Hepatic stellate cell (primary cell): ENCODE measurements at regions not wholly inside any gene's neighbourhood (a gene's known extent, or its start where the extent isn't known, plus 50 kb on each side); places are given as distances from the start of the nearest gene placed in this dataset.

Experiments
- DNase-seq: peaks from one replicate; pipeline ENCODE4 v3.0.0; 2011; ENCODE audit warnings: low spot score

DNA sequence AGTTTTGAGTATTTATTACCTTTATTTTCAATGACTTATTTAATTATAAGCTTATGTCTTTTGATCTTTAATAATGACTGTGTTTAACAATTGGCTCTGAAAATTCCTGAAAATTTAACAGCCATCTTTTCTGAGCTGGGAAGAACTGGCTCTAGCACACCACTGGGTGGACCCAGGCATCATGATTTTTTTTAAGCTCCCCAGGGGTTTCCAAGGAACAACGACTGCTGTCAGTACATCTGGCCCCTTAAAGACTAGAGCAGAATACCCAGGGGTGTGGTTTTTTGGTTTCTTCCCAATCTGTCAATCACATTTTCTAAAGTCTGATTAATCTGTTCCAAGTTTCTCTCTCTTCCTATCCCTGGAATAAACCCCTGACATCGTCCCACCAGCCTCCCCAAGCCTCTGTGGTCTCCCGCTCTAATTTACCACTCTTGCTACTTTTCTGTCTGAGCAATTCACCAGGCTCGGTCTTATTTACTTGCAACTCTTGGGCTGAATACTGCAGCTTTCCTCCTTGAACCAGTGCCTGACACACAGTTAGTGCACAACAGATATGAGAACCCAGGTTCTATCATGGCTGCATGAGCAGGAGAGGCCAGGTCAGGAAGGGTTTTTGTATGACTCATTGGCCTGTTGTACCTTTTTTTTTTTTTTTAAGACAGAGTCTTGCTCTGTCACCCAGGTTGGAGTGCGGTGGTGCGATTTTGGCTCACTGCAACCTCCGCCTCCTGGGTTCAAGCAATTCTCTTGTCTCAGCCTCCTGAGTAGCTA is 321.9 kb downstream of the ZSWIM6 start:
- no peak for DNase-seq

DNA sequence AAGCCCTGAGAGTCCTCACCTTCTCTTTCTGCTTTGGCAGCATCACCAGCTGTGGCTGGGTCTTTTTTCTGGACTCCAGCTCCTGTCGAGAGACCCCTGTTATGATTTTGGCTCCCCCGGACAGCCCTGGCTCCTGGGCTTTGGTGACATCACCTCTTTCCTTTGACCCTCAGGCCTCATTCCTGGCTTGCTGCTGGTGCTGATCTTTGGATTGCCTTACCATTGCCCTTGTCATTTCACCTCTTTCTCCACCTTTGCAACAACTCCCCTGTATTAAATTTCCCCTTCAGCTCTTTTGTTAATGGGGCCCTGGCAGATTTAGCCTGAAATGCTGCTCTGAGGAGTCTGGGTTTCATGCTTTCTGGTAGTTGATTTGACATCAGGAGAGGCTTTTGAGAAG is 322.8 kb downstream of the ZSWIM6 start:
- no peak for DNase-seq

- DNase-seq = no peak
Observed at GRCh38 chr5:61657010-61657409, 325.0 kb downstream of the ZSWIM6 start.

DNA sequence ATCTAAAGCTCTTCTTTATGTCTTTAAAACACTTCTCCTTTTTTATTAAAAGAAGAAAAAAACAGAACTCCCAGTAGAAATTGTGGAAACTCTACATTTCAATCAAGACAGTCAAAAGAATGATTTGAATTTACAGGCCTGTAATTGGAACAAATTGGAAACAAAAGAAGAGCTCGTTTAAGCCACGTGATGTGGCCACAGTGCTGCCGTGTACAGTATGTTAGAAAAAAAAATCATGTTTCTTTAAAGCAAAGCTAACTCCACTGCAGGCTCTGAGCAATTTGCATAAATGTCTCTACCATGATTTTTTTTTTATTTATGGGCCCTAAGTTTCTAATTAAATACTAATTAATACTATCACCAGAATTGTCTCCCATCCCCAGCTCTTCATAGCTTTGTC is 325.6 kb downstream of the ZSWIM6 start:
- no peak for DNase-seq

GRCh38 chr5:61658592-61659008 is 326.5 kb downstream of the ZSWIM6 start:
- peak; percentile 57 for DNase-seq

DNA sequence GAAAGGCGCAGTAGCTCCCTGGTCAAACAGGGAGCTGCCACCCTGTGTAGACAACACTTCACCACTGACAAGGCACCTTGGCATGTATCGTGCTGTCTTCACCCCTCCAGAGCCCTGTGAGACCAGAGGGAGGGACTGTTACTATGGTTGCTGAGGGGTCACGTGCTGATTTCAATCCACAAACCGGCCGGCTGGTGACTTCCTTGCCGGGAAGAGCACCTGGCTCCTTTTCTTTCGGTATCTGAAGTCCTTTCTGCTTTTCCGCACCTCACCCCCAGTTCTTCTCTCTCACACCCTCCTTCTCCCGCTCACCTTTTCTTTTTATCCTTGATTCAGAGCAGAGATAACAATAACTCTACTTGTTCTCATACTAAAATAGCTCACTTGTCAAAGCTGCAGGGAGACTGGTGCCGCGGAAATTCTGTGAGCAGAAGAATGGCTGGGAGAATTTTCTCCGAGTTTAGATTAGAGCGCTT is 327.2 kb downstream of the ZSWIM6 start:
- DNase-seq = no peak

DNA sequence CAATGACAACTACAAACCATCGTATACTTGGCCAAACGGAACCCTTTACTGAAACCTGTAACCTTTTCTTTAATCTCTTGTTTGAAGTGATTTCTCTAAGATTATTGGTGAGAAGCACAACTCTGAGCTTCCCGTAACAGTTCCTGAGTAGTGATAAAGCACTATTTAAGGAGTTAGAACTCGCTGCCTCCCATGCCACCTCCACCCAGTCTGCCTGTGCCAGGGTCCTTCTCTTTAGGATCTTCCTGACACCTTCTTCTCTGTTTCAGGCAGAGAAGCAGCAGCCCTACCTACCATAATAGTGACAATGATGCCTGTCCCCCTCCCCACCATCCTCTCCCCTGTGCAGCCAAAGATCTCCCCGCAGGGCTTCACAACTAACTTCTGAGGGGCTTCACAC is 330.6 kb downstream of the ZSWIM6 start:
- no peak for DNase-seq

GRCh38 chr5:61666064-61666621 is 334.1 kb downstream of the ZSWIM6 start:
- DNase-seq = no peak

GRCh38 chr5:61667525-61668218 is 335.6 kb downstream of the ZSWIM6 start:
- DNase-seq = no peak

DNA sequence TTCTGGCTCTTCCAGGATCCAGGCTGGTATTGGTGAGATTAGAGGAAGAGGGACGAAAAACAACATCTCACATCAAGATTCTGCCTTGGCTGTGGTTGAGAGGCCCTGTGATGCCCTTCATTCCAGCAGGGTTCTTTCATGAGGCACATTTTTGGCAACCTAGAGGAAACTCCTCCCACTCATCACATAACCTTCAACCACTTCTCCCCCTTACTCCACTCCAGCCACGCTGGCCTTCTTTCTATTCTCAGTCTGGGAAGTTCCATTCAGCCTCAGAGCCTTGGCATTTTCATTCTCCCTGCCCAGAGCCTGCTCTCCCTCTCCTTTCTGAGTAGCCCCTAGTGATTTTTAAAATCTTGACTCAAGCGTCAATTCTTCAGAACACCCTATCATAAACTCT is 337.5 kb downstream of the ZSWIM6 start:
- no peak for DNase-seq

- no peak for DNase-seq
Observed at GRCh38 chr5:61670941-61671340, 338.9 kb downstream of the ZSWIM6 start.

- DNase-seq = no peak
Observed at GRCh38 chr5:61673007-61673735, 341.1 kb downstream of the ZSWIM6 start.

- DNase-seq = no peak
Observed at GRCh38 chr5:61674378-61674777, 342.3 kb downstream of the ZSWIM6 start.

DNA sequence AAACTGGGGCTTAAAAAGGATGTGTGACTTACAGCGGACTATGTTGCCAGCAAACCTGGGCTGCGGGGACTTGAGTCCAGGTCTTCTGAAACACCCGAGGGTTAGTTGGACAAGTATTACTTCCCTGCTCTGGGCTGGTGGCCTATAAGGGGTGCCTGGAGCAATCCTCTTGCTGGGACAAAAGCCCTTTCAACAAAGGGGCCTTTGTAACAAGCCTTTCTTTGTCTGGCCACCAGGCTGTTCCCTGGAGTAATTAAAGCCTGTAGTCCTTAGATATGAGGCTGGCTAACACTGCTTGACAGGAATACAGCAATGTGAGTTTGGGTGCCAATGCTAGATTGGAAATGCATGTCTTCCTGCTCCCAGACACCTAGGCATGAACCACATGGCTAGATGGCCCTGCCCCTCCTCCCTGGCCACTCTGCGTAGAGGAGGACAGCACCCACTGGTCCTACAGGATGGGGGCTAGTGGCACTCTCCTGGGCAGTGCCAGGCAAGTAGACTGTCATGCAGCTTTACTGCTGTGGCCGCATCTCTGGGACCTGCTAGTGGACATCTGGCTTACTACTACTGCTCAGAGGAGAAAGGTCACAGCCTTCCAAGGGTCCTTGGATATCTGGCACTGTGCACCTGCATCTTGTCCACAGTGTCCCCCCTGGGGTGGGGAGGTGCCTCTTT is 343.1 kb downstream of the ZSWIM6 start:
- no peak for DNase-seq

DNA sequence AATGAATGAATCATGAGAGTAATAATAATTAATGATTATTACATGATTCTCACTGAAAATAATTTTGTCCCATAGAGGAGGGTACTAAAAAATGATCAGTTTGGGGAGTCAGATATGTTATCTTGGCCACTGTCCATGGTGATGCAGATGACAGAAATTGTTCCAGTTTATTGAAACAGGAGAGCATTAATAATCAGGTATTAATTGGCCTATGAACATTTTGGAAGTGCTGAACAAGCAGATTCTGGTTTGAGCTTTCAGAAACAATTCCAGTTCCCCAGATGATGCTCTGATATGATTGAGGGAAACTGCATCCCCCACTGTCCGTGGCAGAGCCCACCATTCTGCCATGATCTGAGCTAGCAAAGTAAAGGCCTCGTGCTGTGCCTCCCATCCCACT is 345.2 kb downstream of the ZSWIM6 start:
- DNase-seq = no peak

GRCh38 chr5:61678966-61679365 is 346.9 kb downstream of the ZSWIM6 start:
- DNase-seq = no peak

DNA sequence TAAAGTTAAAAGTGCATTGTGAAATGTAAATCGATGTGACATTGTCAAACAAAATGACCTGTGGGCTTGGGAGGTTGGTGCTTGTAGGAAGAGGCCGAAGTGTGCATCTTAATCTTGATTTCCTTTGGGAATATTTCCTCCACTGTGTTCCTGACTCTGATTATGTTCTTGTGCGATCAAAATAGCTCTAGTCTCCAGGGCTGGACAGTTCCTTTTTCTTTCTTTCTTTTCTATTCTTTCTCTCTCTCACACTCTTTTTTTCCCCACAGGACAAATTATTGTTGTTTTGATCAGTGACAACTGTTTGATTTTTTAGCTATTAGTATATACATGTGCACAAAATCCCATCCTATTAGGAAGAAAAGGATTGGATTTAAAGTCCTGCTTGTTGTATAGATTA is 347.5 kb downstream of the ZSWIM6 start:
- DNase-seq = no peak

- DNase-seq = no peak
Observed at GRCh38 chr5:61680247-61680646, 348.2 kb downstream of the ZSWIM6 start.

GRCh38 chr5:61683148-61683547 is 351.1 kb downstream of the ZSWIM6 start:
- no peak for DNase-seq

GRCh38 chr5:61683926-61684325 is 351.9 kb downstream of the ZSWIM6 start:
- no peak for DNase-seq

GRCh38 chr5:61686491-61687257 is 354.6 kb downstream of the ZSWIM6 start:
- DNase-seq = no peak
